ENCODE measurements at regions not wholly inside any gene's neighbourhood (a gene's known extent, or its start where the extent isn't known, plus 50 kb on each side); places are given as distances from the start of the nearest gene placed in this dataset.

DNA sequence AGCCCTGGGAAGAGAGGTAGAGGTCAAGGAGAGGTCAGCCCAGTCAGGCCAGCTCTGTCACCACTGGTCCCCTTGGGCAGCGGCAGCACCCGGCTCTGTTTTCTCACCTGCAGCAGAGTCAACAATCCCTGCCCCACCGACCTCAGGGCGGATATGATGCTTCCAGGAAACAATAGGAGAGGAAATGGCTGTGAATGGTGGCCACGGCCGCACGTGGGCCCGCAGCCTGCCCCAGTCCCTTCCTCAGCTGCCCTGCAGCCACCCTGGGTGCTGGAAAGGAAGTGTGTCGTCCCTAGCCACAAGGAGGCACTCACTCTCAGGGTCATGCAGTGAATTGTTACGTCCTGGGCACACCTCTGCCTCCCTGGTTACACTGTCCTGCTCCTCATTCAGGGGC is 92.5 kb upstream of the ENPP6 start:
- DNase-seq (ENCODE audit: low spot score): peak; percentile 71

DNA sequence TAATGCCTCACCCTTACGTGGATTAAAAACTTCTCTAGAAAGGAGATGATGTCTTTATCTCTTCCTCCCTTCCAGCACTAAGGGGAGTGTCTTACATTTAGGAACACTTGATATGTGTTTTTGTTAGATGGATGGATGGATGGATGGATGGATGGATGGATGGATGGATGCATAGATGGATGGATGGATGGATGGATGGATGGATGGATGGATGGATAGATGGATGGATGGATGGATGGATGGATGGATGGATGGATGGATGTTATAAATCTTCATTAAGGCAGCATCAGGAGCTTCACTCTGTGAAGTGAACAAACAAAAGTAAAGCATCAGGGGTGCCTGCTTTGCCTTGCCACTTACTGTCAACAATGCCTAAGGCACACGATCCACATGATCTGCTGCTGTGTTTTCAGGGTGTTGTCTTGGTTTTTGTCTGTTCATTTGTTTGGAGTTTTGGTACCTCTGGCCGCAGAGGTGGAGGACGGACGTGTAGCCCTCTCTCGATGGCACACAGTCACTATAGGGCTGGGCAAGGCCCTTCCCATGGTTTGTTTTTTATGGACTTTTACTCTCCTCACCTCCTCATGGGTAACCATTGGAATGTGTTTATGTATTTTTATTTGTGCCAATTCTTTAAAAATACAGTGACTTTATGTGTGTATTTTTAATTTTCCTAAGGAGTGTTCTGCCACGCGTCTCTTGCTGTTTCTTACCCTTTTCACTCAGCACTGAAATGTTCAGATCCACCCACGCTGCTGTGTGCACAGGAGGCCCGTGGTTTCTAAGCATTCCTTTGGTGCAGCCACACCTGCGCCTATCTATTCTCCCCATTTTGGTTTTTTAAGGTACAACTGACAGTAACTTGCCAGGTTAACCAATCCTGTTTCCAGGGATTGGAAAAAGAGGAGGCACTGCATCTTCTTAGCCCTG is 91.8 kb upstream of the ENPP6 start:
- no peak for DNase-seq (ENCODE audit: low spot score)

DNA sequence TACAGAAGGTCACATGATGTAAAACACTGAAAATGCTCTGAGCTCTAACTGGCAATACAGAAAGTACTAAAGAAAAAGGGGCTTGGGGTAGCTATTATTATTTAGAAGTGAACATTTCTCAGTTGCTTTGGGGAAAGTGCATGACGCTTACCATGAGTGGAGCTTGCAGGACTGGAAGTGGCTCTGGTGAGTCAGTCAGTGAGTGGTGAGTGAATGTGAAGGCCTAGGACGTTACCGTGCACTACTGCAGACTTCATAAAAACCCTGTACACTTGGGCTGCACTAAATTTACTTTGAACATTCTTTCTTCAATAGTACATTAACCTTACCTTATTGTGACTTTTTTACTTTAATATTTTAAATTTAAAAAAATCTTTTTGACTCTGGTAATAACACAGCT is 89.3 kb upstream of the ENPP6 start:
- peak; percentile 45 for DNase-seq (ENCODE audit: low spot score)

DNA sequence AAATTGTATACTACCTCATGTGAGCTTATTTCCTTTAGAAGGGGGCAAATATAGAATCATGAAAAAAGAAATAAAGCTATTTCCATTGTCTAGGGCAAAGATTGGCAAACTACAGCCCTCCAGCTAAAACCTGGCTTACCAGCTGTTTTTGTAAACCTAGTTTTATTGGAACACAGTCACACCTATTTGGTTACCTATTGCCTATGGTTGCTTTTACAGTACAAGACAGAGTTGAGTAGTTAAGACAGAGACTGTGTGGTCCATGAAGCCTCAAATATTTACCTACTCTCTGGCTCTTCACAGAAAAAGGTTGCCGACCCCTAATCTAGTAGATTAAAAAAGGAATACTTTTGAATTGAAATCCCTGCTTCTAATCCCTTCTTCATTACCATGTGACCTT is 88.8 kb upstream of the ENPP6 start:
- no peak for DNase-seq (ENCODE audit: low spot score)

DNA sequence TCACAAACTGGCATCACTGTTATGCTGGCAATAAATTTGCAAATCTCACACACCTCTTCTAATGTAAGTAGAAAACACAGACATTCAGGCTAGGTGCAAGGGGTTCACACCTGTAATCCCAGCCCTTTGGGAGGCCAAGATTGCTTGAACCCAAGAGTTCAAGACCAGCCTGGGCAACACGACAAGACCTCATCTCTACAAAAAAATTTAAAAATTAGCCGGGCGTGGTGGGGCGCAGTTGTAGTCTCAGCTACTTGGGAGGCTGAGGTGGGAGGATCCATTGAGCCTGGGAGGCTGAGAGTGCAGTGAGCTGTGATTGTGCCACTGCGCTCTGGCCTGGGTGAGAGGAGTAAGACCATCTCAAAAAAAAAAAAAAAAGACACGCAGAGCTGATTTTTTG is 83.1 kb upstream of the ENPP6 start:
- DNase-seq (ENCODE audit: low spot score): no peak

DNA sequence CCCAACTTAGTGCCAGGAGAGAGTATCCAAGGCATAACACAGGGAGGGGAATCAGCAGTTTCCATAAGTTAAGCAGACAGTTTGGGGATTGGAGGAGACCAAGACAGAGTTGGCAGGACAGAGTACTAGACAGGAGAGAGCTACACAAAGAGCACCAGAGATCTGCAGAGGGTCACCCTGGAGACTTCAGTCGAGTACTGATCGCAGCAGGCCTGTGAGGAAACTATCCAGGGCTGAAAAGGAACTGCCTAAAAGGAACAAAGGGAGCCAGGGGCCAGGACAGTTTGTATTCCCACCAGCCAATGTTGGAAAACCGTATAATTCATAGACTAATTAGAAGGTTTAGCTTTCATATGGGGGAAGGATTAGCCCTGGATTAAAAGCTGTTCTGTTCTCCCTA is 80.6 kb upstream of the ENPP6 start:
- DNase-seq (ENCODE audit: low spot score): no peak

DNA sequence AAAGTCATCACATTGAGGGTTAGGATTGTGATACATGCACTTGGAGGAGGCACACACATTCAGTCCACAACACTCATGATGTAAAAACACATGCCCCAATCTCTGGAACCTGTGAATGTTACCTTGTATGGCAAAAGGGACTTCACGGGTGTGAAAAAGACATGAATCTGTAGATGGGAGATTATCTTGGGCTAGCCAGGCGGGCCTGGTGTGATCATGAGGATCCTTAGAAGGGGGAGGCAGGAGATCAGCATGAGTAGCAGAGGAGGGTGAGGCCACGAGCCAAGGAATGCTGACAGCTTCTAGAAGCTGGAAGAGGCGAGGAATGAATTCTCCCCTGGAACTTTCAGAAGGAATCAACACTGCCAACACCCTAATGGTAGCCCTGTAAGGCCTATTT is 77.5 kb upstream of the ENPP6 start:
- DNase-seq (ENCODE audit: low spot score): no peak

DNA sequence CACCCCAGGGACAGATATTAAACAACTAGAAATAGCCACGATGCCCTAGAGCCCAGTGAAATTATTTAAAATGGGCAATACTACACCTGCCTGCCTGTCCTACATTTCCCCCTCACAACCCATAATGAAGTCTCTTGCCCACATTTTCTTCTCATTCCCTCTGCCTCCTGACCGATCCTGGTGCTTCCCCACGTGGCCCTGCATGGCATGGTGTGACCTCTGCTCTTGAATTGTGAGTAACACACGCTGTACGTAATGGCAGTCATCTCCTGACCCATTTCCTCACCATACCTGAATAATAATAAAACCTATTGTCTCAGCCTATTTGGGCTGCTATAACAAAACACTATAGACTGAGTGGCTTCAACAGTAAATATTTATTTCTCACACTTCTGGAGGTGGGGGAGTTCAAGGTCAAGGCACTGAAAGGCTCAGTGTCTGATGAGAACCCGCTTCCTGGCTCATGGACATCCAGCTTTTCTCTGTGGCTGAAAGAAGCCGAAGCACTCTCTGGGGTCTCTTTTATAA is 77.0 kb upstream of the ENPP6 start:
- no peak for DNase-seq (ENCODE audit: low spot score)

DNA sequence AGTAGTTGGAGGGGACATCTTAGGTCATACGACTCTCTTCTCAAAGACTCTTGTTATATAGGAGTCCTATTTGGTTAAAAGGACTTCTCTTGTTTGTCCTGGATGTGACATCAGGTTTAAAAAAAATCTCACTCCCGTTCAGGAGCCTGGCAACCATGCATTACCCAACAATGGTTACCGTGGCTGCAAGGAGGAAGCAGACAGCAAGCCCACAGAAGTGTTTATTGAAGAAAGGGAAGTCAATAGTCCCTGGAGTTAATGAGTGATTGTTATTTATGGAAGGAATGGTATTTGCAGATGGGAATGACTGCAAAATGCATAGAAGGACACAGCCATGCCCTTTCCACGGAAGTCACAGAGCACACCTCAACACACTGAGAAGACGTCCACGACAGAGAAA is 75.9 kb upstream of the ENPP6 start:
- no peak for DNase-seq (ENCODE audit: low spot score)

DNA sequence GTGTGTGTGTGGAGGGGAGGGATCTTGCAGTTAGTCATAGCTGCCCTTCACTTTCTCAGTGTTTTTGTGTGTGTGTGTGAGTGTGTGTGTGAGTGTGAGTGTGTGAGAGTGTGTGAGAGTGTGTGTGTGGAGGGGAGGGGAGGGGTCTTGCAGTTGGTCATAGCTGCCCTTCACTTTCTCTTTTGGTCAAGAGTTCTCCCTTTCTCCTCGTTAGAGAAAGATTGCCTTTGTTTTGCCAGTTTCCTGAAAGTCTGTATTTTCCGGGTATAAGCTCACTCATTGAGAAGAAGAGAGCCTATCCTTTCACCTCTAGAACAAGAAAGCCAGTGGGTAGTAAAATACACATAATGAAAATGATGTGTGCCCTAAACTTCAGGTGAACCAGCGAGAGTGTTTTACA is 75.2 kb upstream of the ENPP6 start:
- DNase-seq (ENCODE audit: low spot score): no peak

DNA sequence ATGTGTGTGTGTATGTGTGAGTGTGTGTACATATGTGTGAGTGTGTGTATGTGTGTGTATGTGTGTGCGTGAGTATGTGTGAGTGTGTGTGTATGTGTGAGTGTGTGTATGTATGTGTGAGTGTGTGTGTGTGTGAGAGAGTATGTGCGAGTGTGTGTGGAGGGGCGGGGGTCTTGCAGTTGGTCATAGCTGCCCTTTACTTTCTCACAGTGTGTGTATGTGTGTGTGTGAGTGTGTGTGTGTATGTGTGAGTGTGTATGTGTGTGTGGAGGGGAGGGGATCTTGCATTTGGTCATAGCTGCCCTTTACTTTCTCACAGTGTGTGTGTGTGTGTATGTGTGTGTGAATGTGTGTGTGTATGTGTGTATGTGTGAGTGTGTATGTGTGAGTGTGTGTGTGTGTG is 74.8 kb upstream of the ENPP6 start:
- no peak for DNase-seq (ENCODE audit: low spot score)

DNA sequence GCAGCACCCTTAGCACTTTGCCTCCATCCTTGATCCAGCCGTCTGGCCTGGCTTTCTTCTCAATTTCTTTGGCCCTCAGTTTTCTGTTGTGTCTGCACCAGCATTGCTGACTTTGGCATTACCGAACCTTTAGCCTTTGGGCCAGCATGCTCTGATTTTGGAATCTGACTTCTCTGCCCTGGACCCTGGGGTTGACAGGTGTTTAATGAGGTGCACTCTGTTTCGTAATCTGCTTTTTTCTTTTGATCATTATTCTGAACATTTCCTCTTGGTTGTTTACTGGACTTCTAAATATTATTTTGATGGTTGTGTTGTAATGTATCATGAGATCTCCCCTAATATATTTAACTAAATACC is 71.5 kb upstream of the ENPP6 start:
- no peak for DNase-seq (ENCODE audit: low spot score)

DNA sequence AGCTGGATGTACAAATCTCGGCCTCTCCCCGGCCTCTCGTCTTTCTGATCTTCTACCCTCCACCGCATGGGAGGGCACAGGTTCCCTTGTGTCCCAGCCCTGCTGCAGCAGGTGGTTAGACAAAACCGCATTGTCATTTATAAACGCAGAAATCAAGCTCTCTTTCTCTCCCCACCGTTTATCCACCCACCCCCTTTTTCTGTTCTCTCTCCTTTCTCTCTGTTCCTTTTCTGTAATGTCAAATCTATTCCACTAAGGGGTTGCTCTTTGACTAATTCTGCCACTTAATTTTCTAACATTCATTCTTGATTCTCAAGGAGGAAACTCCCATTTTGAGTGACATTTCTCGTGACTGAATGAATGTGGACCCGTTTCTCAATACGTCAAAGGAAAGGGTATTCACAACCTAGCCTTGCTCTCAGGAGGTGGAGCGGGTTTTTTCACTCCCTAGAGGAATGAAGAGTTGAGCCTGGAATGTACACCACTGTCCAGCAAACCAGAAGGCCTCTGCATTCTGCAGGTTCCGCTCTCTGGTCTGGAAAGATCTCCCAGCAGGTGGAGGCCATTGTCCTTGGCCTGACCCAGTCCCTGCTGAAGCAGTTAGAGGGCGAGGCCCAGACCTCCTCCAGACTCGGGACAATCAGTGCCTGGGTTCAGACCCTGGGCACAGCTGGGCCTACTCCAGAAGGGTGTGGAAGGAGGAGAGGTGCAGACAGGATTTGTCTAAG is 70.9 kb upstream of the ENPP6 start:
- DNase-seq (ENCODE audit: low spot score): peak; percentile 87

DNA sequence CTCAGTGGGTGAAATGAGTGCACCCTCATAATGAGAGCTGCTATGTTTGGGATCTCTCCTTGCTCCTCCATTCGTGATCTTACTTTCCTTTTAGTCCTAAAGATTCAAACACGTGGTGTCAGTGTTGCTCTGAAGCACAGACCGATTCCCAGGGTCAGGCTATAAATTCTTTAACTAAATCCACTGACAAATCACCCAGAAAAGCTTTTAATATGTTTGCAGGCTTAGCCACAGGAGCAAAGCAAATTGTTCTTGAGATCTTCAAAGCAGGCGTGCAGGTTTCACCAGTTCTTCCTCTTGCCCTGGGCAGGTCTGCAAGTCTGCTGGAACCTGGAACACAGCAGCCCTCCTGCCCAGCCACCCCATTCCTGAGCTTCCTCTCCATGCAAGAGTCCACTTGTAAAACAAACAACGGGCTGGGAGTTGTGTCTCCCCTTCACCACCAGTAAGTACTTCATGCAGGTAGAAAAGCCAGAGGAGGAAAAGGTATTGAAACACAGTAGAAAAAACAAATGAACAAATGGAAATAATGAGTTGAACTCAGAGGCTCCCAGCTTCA is 70.1 kb upstream of the ENPP6 start:
- DNase-seq (ENCODE audit: low spot score): no peak

DNA sequence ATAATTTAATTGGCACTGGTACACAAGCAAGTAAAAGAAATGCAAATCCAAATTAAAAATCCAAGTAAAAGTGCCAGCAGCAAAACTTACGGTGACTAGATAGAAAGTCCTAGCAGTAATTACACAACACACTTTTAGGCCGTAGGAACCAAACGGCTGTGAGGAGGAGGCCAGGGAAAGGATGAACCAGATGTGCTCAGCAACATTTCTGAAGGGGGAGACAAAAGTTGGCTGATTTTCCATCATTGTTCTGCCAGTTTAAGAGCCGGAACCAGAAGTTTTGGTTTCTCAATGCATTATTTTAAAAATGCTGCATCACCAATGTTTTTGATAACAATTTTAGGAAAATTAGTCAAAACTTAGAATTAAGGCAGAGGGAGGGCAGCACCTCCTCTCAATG is 68.7 kb upstream of the ENPP6 start:
- no peak for DNase-seq (ENCODE audit: low spot score)

DNA sequence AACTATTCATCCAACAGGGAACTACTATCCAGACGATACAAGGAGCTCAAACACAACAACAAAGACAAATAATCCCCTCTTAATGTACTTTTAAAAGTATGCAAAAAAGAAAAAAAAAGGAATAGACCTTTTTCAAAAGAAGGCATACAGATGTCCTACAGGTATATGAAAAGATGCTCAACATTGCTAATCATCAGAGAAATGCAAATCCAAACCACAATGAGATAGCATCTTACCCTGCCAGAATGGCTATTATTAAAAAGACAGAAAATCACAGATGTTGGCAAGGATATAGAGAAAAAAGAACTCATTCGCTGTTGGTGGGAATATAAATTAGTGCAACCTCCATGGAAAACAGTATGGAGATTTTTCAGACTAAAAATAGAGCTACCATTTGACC is 67.1 kb upstream of the ENPP6 start:
- no peak for DNase-seq (ENCODE audit: low spot score)

DNA sequence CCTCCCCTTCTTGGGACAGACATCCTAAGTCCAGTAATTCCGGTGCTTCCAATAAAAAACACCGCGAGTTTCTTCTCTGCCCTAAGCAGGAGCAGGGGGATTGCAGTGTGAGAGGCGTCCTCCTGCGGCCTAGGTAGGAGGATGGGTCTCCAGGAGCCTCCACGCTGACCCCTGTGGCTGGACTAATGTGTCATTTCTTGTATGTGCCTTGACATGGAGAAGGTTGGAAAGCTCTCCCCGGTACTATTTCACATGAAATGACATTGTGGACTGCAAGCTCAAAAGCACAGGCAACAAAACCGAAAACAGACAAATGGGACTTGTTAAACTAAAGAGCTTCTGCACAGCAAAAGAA is 66.6 kb upstream of the ENPP6 start:
- no peak for DNase-seq (ENCODE audit: low spot score)

DNA sequence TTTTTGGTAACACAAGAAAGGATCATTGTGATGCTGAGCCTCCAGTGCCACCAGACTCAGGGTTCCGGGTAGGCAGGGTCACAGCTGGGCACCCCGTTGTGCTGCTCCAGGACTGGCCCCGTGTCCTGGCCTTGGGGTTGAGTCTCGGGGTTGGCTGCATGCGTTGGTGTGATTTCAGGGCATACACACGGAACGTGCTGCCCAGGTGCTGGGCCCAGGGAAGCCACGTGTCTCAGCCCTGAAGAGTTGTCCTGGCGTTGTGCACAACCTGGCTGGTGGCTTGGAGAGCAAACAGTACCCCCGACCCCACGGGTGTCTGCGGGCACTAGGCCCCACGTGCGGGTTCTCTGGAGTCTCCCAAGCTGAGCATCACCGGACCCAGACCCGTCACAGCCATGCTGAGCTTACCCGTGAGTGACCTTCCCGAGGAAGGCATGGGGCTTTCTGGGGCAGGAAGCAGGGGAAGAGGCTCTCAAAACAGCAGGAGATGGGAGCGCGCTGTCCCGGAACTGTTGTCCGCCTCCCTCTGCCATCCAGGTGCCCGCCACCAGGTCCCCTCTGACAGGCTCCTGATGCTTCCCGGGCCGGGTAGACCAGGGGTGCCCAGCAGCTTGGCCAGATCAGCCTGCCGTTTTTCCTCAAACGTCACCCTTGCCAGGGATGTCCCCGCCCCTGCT is 66.1 kb upstream of the ENPP6 start:
- no peak for DNase-seq (ENCODE audit: low spot score)

DNA sequence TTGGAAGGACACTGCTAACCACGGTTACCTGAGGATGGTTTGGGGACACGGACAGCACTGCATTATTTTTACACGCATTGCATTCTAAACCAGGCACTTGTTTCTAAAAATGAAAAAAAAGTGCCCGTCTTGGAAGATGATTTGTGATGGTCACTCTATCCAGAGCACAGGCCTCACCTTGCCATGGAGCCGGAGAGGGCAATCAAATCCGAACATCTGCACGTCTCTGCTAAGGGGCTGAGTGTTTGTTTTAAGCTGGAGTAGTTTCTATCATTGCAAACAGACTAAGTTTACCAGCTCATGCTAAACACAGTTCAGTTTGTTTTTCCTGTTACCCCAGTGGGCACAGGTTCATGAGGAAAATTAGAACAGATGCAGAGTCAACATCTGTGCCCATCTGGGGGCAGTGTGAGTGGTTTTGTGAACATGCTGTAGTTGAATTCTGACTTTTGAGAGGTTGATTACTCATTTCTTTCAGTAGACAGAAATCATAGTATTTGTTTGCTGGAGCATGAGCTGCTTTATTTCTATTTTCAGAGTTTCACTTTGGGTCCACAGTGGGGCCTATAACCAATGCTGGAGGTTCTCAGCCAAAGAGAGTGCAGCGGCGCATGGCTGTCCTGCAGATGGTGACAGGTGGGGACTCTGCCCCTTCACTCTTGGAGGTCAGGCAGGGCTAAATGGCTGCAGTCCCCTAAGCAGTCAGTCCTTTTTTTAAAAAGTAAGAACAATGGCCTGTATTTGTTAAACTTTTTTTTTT is 65.4 kb upstream of the ENPP6 start:
- peak; percentile 90 for DNase-seq (ENCODE audit: low spot score)

DNA sequence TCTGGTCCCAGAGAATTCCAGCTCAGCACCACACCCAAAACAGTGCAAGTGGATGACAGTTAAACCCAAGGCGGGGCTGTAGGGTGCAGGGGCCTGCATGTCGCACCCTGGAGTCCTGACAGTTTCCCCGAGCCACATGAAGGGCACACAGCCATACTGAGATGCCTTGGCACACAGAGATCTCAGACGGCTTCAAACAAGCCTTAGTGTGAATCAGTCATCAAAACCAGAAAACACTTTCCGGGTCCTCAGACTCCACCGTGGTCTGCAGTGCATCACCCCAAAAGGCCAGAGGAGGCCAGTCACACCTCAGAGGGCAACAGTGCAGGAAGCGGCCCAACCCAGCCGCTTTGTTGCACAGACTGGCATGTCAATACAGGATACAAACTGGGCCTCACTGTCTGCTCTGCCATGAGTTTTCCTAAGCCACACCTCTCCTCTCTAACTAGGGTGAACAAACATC is 64.6 kb upstream of the ENPP6 start:
- peak; percentile 90 for DNase-seq (ENCODE audit: low spot score)

DNA sequence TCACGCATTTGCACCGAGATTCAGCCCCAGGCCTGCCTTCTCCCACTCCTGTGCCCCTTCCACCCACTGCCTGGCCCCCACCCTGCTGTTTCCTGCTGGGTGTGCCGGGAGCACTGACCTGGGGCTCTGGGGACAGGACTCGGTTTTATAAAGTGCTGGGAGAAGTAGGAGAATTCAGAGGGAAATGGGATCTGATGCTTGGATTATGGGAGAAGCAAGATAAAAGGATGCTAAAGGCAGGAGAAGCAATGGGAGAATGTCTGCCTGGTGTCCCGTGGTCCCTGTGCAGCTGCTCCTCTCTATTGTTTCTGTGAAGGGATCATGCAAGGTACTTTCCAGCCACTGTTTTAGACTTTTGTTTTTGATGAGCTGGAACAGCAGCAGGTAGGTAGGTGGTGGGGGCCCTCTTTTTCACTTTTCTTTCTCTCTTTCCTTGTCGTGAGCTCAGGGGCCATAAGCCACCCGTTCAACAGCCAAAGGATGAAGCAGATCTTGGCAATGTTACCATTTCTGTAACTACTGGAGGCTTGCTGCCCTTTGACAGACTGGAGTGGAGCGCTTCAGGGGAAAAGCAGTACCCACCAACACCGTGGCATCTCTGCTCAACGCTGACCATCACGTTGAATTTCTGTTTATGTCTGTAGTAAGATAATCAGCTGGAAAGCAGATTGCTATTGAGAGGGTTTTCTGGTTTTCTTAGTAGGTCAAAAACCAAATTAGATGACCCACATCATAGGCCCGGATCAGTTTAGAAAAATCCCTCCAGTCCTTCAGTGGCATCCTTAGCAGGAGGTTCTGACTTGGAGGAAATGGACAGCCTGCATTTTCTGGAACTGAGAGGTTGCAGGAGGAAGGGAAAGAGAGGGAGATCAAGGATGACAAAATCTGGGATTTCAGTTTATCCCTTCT is 63.8 kb upstream of the ENPP6 start:
- peak; percentile 64 for DNase-seq (ENCODE audit: low spot score)

All from activated CD4-positive, alpha-beta T cell treated with anti-CD3 and anti-CD28 coated beads, Interleukin-2, Interleukin-4, amounts not matched to agents 100 ng/mL and 50 ng/mL, durations not matched to agents 16 hours and 8 hours (primary cell).